HT1080 (cell line): ENCODE measurements at regions not wholly inside any gene's neighbourhood (a gene's known extent, or its start where the extent isn't known, plus 50 kb on each side); places are given as distances from the start of the nearest gene placed in this dataset.
"Not testable (repeated sequence)": the region's sequence is repeated elsewhere in the genome, so short reads cannot be mapped to it uniquely, and the experiment has no call there.

Experiments
- DNase-seq: peaks from one replicate; pipeline ENCODE4 v3.0.0-alpha.2; 2015; ENCODE audit warnings: low read depth

GRCh38 chr9:39665020-39665419 is 309.6 kb downstream of the SPATA31A1 start:
- not testable (repeated sequence) for DNase-seq

- not testable (repeated sequence) for DNase-seq
These were observed 319.2 kb downstream of the SPATA31A1 start for GRCh38 chr9:39674437-39675210.

GRCh38 chr9:39675211-39675553 is 319.7 kb downstream of the SPATA31A1 start:
- DNase-seq, result not testable (repeated sequence)

DNA sequence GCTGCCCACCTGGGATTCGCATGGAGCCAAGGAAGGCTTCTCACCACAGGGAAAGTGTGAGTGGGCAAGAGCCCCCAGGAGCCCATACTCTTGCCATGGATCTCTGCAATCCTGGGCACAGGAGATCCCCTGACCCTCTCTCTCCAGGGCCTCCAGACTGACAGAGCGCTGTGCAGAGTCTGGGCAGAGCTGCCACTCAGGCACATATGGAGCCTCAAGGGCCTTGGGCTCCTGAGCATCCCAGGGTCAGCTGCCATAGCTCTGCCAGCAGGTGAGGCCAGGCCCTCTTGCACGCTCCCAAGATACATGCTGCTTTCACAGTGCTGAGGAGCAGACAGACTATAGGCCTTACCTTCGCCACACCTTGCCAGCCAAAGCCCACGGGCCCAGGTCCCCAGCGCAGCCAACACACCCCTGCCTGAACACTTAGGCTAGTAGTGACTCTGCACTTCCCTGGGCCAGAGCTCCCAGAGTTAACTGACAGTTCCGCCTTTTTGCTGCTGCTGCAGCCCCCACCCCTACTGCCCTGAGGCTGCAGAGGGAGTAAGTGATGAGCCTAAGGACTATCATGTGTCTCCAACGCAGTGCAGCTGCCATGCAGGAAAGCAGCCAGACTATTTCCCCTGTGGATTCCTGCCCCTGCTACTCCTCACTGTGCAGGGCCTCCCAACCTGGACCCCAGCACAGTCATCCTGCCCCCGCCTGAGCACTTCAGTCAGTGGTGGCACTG is 323.2 kb downstream of the SPATA31A1 start:
- DNase-seq, result not testable (repeated sequence)

GRCh38 chr9:39680694-39681401 is 325.4 kb downstream of the SPATA31A1 start:
- DNase-seq, result not testable (repeated sequence)

DNA sequence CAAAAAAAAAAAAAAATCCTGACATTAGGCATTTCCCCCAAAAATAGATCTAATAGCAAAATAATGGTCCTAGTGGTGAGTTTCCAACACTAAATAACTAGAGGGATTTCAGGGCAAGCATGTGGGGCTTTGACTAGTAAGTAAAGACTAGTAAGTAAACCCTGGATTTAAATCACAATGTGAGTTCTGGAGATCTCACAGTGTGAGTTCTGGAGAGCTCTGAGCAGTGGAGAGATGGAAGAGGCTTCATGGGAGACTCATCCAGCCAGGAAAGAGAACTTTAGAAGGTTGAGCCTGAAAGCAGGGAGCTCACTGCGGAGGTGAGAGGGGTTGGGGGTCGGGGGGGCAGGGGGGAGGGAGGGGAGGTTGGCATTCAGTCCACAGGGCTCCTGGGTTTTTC is 373.4 kb downstream of the SPATA31A1 start:
- DNase-seq, result not testable (repeated sequence)

GRCh38 chr9:39744898-39745297 is 389.4 kb downstream of the SPATA31A1 start:
- not testable (repeated sequence) for DNase-seq

GRCh38 chr9:39775570-39775969 is 420.1 kb downstream of the SPATA31A1 start:
- DNase-seq, result not testable (repeated sequence)

DNA sequence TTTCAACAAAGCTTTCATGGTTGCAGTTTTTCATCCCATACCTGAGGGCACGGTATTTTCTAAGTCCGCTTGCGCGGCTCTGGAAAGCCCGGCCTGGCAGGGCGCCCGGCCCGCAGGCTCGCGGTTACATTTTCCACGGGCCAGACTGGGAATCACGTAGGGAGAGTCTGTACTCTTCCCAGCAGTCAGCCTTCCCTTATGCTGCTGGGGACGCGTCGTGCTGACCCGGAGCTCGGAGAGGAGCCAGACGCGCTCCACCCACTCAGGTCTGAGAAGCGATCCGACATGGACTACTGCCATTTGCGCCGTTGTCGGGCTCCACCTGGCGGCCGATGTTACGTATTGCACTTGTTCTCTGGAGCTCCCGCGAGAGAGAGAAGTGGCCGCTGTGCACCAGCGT is 435.9 kb downstream of the SPATA31A1 start:
- DNase-seq, result not testable (repeated sequence)

GRCh38 chr9:39797935-39798334 is 442.5 kb downstream of the SPATA31A1 start:
- DNase-seq, result not testable (repeated sequence)

DNA sequence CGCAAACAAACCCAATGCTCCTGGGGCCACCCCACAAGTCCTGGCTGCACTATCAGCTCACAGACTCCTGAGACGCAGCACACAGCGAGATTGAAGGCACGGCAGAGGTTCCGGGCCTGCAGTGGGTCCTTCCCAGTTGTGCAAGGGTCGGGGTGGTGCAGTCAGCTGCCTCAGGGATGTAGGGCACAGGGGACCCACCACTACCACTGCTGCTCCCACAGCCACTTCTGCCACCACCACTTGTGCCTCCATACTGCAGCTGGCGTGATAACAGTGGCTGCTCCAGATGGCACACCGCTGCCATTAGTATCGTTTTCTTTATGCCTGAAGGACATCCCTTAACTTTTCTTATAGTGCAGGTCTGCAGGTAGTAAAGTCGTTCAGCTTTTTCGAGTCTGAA is 443.8 kb downstream of the SPATA31A1 start:
- DNase-seq, result not testable (repeated sequence)

GRCh38 chr9:39802561-39802960 is 447.1 kb downstream of the SPATA31A1 start:
- DNase-seq, result not testable (repeated sequence)

DNA sequence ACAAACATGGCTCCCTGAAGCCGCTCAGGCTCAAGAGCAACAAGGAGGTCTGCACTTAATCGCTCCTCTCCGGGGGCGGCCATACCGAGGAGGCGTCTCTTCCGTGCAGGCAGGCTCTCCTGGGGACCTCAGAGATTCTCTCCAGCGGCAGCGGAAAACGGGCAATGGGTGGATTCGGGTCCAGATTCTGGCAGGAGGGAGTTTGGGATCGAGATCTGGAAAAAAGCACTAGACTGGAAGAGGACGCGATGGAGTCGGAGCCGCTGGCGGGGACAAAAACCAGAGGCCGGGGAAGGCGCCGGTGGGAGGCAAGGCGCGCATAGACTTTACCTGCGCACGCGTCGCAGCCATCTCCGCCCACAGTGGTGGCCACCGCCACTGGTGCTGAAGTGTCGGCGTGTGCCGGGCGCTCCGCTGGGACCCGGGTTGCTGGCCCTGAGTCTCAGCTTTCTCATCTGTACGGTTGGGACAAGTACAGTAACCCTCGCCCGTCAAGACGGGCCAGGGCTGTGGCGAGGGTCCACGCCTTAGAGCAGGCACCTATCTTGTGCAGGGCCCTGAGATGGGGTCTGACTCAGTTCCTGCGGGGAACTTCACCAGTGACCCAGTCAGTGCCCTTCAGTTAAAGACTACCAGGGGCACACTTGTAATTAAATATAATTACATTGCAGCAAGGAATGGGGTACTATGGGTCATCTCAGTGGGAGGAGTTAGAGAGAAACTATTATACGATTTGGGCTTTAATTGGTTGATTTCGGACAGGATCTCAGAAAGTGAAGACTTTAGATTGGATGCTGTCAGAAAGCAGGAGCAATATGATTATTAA is 454.1 kb downstream of the SPATA31A1 start:
- peak; percentile 53 for DNase-seq

- DNase-seq, result not testable (repeated sequence)
These were observed 454.9 kb downstream of the SPATA31A1 start for GRCh38 chr9:39810401-39810800.

DNA sequence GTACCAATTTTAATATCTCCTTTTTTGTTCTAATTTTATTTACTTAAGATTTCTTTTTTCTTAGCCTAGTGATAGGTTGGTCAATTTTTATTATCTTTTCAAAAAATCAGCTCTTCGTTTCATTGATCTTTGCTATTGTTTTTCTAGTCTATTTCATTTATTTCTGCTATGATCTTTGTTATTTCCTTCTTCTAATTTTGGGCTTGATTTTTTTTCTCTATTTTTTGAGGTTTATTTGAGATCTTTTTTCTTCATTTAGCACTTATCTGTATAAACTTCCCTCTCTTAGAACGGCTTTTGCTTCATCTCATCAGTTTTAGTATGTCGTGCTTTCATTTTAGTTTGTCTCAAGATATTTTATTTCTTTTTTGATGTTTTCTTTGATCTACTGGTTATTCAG is 456.1 kb downstream of the SPATA31A1 start:
- DNase-seq, result not testable (repeated sequence)

- DNase-seq, result not testable (repeated sequence)
These were observed 473.0 kb downstream of the SPATA31A1 start for GRCh38 chr9:39828457-39828856.
